Smooth muscle cell (in vitro differentiated cells): ENCODE measurements at regions not wholly inside any gene's neighbourhood (a gene's known extent, or its start where the extent isn't known, plus 50 kb on each side); places are given as distances from the start of the nearest gene placed in this dataset.
A peak's percentile ranks its signal among the peaks of the same experiment; 100 is the strongest.

Experiments used
- DNase-seq: peaks from one replicate; lab custom pipeline; 2025; ENCODE audit not compliant: unreplicated experiment; lab: John Stamatoyannopoulos, UW
- H2AFZ ChIP-seq: fragments of 200-600 bp; sonication (generic); 2 replicates; pipeline ENCODE4 v1.6.0; 2016; ENCODE audit warnings: antibody characterized with exemption, low read depth, mild to moderate bottlenecking
- H3F3A ChIP-seq: fragments of 200-600 bp; sonication (generic); 2 replicates; pipeline ENCODE4 v1.6.0; 2017; ENCODE audit warnings: antibody characterized with exemption, low read depth
- H3K27ac ChIP-seq: fragments of 200-600 bp; sonication (generic); 2 replicates; pipeline ENCODE4 v1.5.1; 2016; ENCODE audit warnings: low read depth, mild to moderate bottlenecking
- H3K27me3 ChIP-seq: fragments of 200-600 bp; sonication (generic); 2 replicates; pipeline ENCODE4 v1.6.1; 2016; ENCODE audit warnings: low read depth, mild to moderate bottlenecking
- H3K36me3 ChIP-seq: fragments of 200-600 bp; sonication (generic); 2 replicates; pipeline ENCODE4 v1.5.1; 2016; ENCODE audit warnings: low read depth
- H3K4me1 ChIP-seq: fragments of 200-600 bp; sonication (generic); 2 replicates; pipeline ENCODE4 v1.5.1; 2016; ENCODE audit warnings: low read depth
- H3K4me2 ChIP-seq: fragments of 200-600 bp; sonication (generic); 2 replicates; pipeline ENCODE4 v1.6.0; 2016; ENCODE audit warnings: mild to moderate bottlenecking
- H3K4me3 ChIP-seq: fragments of 200-600 bp; sonication (generic); 2 replicates; pipeline ENCODE4 v1.5.1; 2016; ENCODE audit warnings: mild to moderate bottlenecking
- H3K79me2 ChIP-seq: fragments of 200-600 bp; sonication (generic); 2 replicates; pipeline ENCODE4 v1.6.0; 2016; ENCODE audit warnings: low read depth, mild to moderate bottlenecking
- H3K9ac ChIP-seq: fragments of 200-600 bp; sonication (generic); 2 replicates; pipeline ENCODE4 v1.6.0; 2016; ENCODE audit warnings: low read depth
- H3K9me3 ChIP-seq: fragments of 200-600 bp; sonication (generic); replicated peaks from 2 replicates; pipeline ENCODE4 v1.5.1; 2016; ENCODE audit warnings: low read depth
- H4K20me1 ChIP-seq: fragments of 200-600 bp; sonication (generic); 2 replicates; pipeline ENCODE4 v1.6.0; 2016; ENCODE audit warnings: low read depth
- CTCF ChIP-seq: fragments of 200-600 bp; sonication (generic); IDR thresholded peaks from 2 replicates; pipeline ENCODE4 v1.5.1; 2017; ENCODE audit warnings: borderline replicate concordance, mild to moderate bottlenecking, antibody characterized with exemption; ENCODE audit not compliant: insufficient read depth, poor library complexity, severe bottlenecking
- WGBS: methylation state at CpG from one replicate; pipeline ENCODE4 v1.1.7; 2016; ENCODE audit warnings: low lambda C conversion rate; 5-methylcytosine and 5-hydroxymethylcytosine counted together

- Histone ChIP-seq H4K20me1 (no peaks in the 10 kb centered on the region), H3K4me3 (no peak overlapping the region), H3K4me1 (peaks cover 2% of the 10 kb centered on the region), H3K9me3 (no peaks in the 10 kb centered on the region), H3F3A (peaks cover 25% of the 10 kb centered on the region), H3K9ac (peak overlapping the region; percentile 70), H2AFZ (no peak overlapping the region), H3K27me3 (no peaks in the 10 kb centered on the region), H3K36me3 (no peaks in the 10 kb centered on the region), H3K27ac (peak overlapping the region; percentile 84), H3K79me2 (no peaks in the 10 kb centered on the region), H3K4me2 (peak overlapping the region; percentile 73)
- 10% methylated on average over 11 of the region's 11 CpGs for WGBS
- no peak for TF ChIP-seq CTCF
- no peak for DNase-seq
These were observed 128.0 kb downstream of the SETD4 start for GRCh38 chr21:35932232-35932911.

GRCh38 chr21:35929901-35930300 lies 130.4 kb downstream of the SETD4 start:
- no peak overlapping the region for H3K27ac ChIP-seq
- peaks cover 2% of the 10 kb centered on the region for H3K4me1 ChIP-seq
- DNase-seq: no peak
- H3K27me3 ChIP-seq: no peaks in the 10 kb centered on the region
- H4K20me1 ChIP-seq: no peaks in the 10 kb centered on the region
- no peaks in the 10 kb centered on the region for H3K9me3 ChIP-seq
- H3K9ac ChIP-seq: no peak overlapping the region
- TF ChIP-seq CTCF: no peak
- H2AFZ ChIP-seq: no peak overlapping the region
- H3K36me3 ChIP-seq: no peaks in the 10 kb centered on the region
- H3K79me2 ChIP-seq: no peaks in the 10 kb centered on the region
- H3K4me2 ChIP-seq: no peak overlapping the region
- no peak overlapping the region for H3K4me3 ChIP-seq
- peaks cover 39% of the 10 kb centered on the region for H3F3A ChIP-seq
- 94% methylated on average over 6 of the region's 6 CpGs for WGBS

- Histone ChIP-seq H2AFZ (peak overlapping the region; percentile 46), H3K27ac (peak overlapping the region; percentile 38), H3K9ac (no peak overlapping the region)
These were observed 133.1 kb downstream of the SETD4 start for GRCh38 chr21:35927262-35927661.

More at GRCh38 chr21:35927262-35927661, 133.1 kb downstream of the SETD4 start:
- Histone ChIP-seq H3K4me2 (no peak overlapping the region), H3K9me3 (no peaks in the 10 kb centered on the region), H4K20me1 (no peaks in the 10 kb centered on the region), H3K4me3 (no peak overlapping the region), H3F3A (peaks cover 27% of the 10 kb centered on the region), H3K36me3 (no peaks in the 10 kb centered on the region), H3K27me3 (no peaks in the 10 kb centered on the region), H3K4me1 (no peaks in the 10 kb centered on the region), H3K79me2 (no peaks in the 10 kb centered on the region)
- no peak for TF ChIP-seq CTCF
- 25% methylated on average over 7 of the region's 7 CpGs for WGBS
- DNase-seq: no peak
